ENCODE measurements at regions not wholly inside any gene's neighbourhood (a gene's known extent, or its start where the extent isn't known, plus 50 kb on each side); places are given as distances from the start of the nearest gene placed in this dataset.

DNA sequence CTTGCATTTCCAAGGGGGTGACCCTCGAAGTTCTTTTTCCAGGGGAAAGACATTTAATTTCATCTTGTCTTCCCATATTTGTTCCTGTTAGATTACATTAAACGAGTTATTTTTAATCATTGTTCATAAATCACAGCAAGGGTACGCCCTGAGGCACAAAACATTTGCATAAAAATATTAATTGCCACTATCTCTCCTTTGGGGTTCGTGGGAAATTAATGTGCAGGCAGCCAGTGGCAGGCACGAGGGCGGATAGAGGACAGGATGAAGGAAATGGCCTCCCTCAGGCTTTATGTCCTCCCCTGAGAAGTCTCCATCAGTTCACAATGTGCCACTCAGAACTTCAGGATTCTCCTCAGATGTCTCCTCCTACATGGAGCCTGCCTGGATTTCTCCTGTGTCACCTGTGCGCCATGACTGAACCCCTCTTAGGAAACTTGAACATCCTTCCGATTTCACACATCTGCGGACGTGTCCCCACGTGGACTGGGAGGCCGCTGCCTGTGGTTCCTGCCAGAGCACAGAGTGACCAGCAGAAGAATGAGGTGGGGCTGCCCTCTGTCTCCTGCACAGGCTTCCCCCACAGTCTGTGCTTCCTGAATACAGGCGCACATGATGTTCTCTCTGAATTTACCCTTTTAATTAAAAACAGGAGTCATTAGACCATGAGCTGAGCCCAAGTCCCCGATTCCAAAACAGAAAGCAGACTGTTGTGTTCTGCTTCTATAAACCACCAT lies 1085.9 kb downstream of the TBC1D22A start:
- DNase-seq (ENCODE audit: low read depth) = no peak

DNA sequence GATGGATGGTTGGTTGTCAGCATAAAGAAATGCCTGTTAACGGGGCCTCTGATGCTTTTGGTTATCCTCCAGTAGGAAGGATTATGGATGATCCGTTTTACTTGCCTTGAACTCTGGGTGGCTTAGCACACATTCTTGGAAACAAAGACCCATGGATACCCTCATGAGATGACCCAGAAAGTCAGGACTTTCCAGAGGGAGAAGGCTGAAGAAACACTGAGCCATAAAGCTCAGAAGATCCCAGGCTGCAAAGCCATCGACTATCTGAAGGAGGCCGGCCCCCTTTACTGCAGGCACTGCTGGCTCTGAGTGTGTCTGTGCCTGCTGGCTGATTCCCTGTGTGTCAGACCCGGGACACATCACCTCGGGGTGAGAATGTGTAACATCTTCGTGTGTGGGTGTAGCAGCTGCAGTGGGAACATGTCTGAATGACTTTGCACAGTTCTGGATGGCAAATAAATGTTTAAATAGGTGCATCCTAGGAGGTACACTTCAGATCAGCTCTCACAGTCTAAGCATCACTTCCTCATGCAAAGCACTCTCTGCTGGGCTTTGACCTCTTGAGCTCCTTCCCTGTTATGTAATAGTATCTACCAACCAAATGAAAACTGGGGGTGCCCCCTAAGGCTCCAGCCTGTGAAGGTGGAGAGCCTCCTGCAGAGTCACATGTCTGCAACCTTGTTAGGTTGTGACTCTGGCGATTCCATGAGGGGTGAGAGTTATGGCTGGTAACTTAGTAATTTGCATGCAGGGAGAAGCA lies 1084.9 kb downstream of the TBC1D22A start:
- DNase-seq (ENCODE audit: low read depth) = no peak

DNA sequence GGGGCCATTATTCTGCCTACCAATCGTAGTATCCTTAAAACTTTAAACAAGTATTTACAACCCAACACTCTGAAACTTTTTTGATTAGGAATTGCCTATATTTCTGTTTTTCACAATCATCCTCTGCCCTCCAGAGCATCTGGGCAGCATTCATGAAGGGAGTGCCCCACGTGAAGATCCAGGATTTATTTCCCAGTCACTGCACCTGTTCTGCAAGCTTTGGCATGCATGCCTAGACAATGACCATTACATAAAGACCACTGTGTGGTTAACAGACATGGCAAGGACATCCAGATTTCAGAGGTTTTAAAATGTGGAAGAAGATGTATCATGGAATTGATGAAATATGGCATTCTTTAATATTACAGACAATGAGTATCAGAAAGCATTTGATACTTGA lies 1083.8 kb downstream of the TBC1D22A start:
- DNase-seq (ENCODE audit: low read depth) = no peak

DNA sequence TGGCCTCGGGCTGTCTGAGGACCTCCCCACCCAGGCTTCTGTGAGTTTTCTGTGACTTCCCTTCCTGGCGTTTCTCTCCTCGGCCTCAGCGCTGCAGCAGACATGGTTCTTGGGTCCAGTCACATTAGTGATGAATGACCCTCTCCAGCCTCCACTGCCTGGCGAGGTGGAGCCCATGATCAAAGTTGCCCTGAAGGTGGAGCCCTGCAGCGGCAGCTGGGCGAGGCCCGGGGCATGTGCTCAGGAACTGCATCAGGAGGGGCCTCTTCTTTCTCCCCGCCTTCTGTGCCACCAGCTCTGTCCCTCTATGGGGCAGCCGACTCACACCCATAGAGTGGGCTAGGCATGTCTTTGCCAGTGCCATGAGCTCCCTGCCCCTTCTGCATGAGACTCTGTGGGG lies 1079.7 kb downstream of the TBC1D22A start:
- no peak for DNase-seq (ENCODE audit: low read depth)

DNA sequence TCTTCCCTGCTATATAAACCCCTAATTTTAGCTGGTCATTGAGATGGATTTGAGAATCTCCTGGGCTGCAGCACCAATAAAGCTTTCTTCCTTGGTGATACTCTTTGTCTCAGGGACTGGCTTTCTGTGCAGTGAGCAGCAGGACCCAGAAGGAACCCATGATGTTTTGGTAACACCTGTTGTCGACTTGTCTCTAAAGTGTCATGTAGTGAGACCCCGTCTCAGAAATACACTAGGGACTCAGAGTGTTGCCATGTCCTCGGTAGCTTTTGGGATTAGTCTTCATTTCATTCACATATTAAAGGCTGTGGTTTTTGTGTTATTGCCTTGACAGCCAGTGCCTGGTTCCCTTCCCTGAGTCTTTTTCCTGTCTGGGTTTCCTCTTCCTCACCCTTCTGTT lies 1078.7 kb downstream of the TBC1D22A start:
- DNase-seq (ENCODE audit: low read depth) = no peak

DNA sequence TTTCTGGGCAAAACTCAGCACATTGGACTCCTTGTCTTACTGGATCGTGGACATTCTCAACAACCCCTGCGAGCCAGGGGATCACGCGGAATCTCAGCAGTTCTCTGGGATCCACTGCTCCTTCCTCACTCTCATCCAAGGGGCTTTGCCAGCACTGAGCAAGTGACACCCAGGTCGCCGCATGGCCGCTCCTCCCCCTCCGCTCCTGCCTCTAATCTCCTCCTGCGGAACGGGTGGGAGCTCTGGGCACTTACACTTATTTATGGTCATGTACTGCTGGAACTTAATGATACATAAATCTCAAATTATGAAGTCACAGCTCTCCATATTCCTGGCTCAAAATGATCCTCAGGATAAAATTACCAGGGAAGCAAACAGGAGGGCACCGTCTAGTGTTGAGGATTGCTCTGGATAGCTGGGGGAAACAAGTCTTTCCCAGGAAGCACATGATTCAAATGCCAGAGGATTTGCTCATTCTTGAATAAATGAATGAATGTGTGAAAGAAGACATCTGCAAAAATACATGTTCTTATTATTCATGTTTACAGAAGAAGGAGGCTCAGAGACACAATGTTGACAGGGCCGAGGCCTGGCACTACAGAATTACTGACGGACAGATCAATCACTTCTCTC lies 1077.3 kb downstream of the TBC1D22A start:
- DNase-seq (ENCODE audit: low read depth) = no peak

DNA sequence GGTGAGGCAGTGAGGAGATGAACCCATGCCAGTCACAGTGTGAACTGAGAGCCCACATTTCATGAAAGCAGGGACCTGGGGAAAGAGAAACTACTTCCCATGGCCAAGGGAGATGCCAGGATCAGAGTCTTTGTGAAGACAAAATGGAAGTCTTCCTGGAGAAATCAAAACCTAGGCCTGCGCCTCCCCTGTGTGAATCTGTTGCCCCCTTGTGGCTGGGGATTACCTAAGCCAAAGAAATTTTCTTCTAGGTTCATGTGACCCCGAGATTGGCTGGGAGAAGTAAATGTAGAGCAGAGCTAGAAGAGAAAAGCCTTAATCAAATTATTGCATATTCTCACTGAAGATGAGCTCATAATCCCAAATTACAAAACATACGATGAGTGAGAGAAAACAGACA lies 1075.3 kb downstream of the TBC1D22A start:
- no peak for DNase-seq (ENCODE audit: low read depth)

DNA sequence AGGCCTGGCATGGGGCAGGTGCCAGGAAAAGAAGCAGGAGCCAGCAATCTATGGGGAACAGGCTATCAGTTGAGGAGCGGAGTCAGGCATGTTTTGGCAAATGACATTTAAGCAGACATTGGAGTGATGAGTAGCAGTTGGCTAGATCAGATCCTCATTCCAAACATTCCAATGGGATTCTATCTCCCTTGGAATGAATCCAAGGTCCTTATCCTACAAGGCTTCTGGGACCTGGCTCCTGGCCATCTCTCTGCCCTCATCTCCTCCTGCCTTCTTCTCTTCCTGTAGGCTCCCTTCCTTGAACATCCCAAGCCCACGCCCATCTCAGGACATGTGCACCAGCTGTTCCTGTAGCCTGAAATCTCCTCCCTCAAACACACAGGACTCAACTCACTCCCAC lies 1074.5 kb downstream of the TBC1D22A start:
- no peak for DNase-seq (ENCODE audit: low read depth)

DNA sequence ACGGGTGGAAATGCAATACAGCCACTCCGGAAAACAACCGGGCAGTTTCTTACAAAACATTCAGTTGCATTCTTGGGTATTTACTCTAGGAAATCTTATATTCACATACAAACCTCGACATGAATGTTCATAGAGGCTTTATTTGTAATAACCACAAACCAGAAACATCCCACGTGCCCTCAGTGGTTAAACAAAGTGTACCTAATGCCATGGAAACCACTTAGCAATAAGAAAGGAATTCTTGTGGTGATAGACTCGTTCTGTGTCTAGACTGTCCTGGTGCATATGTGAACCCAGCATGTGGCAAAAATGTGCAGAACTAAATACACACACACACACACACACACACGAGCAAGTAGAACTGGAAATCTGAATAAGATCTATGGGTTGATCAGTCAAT lies 1073.3 kb downstream of the TBC1D22A start:
- no peak for DNase-seq (ENCODE audit: low read depth)

DNA sequence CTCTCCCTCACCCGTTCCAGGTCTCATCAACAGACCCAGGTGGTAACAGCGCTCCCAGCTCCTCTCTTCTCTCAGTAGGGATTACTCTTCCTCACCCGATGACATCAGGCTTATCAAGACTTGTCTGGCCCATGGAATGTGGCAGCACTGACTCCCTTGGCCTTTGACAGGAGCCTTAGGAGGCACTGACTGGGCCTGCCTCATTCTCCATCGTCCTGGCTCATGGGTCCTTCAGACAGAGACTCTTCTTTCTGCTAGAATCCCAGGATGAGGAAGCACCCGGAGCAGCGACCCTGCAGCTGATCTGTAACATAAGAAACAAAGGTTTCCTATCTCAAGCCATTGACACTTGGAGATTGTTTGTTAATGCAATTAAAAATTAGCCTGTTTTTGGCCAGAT lies 1063.6 kb downstream of the TBC1D22A start:
- no peak for DNase-seq (ENCODE audit: low read depth)

DNA sequence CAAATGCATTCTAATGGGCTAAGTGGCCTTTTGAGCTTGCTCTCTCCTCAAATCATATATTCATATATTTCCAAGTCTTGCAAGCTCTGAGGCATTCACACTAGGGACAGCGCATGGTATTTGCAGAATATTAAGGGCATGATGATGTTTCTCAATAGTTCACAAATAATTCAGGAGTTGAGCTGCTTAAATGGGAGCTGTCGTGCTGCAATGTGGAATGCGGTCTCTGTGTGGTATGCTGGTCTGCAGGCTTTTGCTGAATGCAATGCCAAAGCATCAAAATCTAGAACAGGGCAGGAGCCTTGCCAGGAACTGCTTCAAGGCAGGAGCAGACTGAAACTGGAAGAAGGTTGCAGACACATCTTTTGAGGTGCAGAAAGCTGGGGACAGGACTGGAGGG lies 1060.0 kb downstream of the TBC1D22A start:
- DNase-seq (ENCODE audit: low read depth) = no peak

DNA sequence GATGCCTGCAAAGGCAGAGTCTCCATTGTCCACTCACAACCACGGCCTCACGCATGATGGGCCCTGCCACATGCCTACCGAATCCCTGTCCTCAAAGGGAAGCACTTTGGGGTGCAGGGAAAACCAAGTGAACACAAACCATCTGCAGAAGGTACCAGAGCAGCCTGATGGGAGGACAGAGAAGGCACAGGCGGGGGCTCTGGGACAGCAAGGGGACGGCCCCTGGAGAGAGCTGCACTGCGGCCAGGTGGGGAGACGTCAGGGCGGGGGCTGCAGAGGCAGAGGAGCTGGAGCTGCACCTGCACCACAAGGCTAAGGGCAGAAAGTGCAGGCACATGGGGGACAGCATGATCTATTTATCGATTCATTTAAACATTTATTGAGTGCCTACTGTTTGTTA lies 1056.0 kb downstream of the TBC1D22A start:
- no peak for DNase-seq (ENCODE audit: low read depth)

DNA sequence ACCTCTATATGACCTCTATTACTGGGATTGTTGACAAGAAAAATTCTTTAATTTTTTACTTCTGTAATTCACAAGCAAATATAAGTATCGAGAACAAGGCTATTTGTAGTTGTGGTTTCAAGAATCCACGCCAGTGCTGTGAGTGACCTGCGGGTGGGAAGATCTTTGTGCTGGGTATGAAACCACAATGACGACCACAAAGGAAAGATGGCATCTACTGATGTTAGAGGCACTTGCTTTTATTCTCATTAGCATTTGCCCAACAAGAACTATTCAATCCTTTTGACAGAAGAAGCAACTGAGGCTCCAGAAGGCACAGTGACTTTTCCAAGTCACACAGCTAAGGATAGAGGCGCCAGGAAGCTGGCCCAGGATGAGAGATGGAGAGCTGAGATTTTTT lies 1054.9 kb downstream of the TBC1D22A start:
- no peak for DNase-seq (ENCODE audit: low read depth)

DNA sequence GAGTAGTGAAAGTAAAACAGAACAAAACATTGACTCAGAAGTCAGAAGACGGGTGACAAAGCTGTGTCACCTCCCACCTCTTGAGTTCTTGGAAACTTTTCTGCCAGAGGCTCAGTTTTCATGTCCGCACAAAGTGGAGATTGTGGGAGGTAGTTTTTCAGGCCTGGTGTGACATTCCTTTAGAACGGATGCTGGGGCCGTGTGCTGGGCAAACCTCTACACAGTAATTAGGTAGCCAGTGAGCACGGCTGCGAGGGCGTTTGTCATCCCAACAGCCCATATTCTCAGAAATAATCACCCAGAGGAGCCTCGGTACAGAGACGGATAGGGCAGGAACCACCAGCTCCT lies 1054.4 kb downstream of the TBC1D22A start:
- no peak for DNase-seq (ENCODE audit: low read depth)

DNA sequence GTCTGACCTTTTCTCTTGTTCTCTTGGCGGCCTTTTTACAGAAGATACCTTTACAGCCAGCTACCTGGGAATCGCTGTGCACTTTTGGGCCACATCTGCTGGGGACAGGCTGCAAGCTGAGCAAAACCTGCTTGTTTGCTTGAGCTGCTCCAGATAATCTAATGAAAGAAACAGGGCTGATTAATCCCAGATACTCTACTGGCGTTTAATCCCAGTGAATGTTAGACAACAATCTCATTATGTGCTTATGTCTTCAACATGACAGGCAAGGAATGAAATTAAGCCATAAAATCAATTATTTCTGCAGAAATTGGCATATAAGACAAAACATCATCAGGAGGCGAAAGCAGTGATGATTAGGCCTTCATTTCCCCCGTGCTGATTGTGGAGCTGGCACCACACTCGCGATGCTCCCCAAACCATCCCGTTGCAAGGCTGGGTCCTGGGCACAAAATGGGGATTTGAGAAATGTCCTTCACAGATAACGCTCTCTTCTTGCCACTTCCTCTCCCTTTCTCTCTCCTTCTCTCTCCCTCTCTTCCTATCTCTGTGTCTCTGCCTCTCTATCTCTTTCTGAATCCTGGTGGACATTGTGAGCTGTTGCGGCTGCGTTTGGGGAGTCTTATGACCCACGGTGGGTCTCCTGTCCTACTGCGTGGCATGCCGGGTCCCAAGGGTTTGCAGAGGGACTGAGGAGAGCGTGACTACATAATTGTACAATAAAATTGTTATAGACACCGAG lies 1053.8 kb downstream of the TBC1D22A start:
- no peak for DNase-seq (ENCODE audit: low read depth)

DNA sequence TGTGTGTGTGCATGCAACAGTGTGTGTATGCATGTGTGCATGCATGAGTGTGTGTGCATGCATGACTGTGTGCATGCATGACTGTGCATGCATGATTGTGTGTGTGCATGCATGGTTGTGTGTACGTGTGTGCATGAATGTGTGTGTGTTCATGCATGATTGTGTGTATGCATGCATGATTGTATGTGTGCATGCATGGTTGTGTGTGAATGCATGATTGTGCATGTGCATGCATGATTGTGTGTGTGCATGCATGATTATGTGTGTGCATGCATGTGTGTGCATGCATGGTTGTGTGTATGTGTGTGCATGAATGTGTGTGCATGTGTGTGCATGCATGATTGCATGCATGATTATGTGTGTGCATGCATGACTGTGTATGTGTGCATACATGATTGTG lies 1052.0 kb downstream of the TBC1D22A start:
- no peak for DNase-seq (ENCODE audit: low read depth)

DNA sequence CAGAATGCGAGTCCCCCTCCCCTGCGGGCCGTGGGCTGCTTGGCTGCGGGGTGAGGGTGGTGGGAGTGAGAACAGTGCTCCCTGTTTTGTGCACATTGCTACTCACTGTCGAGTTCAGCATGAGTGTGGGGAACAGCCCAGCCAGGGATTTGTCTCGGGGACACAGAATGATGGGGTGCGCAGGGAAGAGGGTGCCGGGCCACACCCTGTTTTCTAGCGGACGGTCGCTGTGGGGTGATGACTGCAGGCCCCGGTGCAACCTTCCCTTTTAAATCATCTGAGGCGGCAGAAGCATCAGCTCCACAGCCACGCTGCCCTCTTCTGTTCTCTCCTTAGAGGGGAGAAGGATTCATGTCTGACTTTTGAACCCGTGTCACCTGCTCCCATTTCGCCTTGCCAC lies 1051.2 kb downstream of the TBC1D22A start:
- DNase-seq (ENCODE audit: low read depth) = no peak

DNA sequence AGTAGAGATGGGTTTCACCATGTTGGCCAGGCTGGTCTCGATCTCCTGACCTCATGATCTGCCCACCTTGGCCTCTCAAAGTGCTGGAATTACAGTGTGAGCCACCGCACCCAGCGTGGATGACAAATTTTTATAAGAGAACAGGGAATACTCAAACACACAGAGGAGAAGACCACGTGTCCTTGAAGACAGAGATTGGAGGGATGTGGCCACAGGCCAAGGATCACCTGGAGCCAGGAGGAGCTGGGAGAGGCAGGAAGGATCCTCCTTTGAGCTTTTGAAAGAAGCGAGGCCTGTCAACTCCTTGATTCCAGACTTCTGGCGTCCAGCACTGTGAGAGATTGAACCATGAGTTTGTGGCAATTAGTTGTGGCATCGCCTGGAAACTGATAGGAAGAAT lies 1049.5 kb downstream of the TBC1D22A start:
- DNase-seq (ENCODE audit: low read depth) = no peak

DNA sequence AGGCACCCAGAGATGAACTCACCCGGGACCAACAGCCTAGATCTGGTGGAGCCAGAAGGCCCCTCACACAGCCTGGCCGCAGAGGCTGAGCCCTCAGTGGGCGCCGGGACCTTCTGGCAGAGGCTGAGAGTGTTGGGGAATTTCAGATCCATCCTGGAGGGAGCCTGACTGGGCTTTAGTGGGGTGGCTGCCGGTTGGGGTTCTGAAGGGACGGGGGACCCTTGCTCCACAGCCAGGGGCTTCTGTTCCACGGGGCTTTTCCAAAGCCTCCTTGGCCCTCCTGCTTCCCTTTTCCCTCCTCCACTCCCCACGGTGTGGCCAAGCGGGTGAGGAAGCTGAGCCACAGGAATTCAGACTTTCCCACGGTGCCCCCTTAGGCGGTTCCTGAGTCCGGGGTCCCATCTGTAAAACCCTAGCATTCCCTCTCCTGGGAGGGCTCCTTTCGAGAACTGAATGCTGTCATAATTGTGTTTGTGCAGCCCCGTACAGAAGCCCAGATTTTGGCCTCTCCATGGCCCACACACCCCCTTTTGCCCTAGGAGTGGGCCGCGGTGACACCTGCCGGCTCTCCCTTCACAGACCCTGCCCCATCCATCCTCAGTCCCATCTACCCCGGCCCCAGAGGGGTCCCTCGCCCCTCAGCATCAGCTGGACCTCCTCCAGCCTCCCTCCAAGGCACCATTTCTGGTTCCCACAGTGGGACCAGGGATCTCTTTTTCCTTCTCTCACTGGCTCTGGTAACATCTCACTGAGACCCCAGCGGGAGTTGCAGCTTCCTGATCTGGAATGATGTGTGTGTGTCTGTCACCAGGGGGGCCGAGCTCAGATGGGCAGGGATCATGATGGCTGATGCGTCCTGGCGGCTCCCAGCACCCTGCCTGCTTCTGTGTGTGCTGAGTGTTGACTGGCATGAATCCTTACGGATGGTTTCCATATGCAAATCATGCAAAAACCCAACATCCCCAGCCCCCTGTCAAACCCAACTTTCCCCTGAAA lies 1048.4 kb downstream of the TBC1D22A start:
- no peak for DNase-seq (ENCODE audit: low read depth)

DNA sequence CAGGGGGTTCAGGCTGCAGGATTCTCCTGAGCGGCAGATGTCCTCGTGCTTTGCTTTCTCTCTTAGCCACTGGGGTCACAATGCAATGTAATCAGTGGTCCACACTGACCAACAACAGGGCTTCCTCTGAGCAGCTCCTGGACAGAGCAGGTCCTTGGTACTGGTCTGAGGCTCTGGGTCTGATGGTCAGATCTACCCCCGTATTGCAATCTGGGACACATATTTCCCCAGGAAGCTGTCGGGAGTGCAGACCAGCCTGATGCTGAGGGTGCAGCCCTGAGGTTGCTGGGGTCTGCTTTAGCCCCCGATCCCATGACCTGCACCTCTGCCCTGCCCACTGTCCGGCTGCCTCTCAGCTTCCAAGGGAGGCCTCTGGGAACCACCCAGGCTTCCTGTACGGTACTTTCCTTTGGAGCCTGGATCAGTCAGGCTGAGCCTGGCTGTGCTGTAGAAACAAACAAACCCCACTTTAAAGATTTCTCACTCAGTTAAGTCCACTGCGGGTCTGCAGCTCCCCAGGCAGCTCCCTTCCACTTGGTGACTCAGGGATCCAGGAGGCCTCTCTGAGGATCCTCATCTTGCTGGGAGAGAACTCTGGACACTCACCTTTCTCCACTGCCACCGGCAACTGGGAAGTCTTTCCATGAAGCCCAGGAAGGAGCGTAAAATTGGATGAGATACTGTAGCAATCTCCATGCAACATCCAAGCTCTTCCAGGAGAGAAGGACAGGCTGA lies 1046.6 kb downstream of the TBC1D22A start:
- no peak for DNase-seq (ENCODE audit: low read depth)

DNA sequence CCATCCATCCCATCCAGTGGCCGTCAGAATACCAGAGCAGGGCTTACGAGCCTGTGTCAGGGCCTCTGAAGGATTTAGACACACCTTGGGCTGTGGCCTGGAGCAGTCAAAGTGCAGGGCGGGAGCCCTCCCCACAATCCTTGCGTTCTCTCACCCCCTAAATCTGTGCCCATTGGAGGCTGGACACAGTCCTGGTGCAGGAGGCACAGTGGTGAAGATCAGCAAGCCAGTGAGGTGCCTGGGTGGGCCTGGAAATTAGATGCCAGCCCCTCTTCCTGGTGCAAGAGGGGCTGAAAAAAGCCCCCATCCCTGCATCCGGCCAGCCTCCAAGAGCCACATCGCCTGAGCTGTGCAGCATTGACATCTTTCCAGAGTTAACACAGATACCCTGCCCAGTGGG lies 1045.8 kb downstream of the TBC1D22A start:
- DNase-seq (ENCODE audit: low read depth) = no peak

All from stimulated activated CD8-positive, alpha-beta memory T cell treated with anti-CD3 and anti-CD28 coated beads, Interleukin-12 subunit alpha, Interleukin-12 subunit beta, amount 100 ng/mL, for 1 hour (primary cell).